GM21619 (cell line): ENCODE measurements at regions not wholly inside any gene's neighbourhood (a gene's known extent, or its start where the extent isn't known, plus 50 kb on each side); places are given as distances from the start of the nearest gene placed in this dataset.
"Not testable (repeated sequence)": the region's sequence is repeated elsewhere in the genome, so short reads cannot be mapped to it uniquely, and the experiment has no call there.

ENCODE experiments used
- ATAC-seq: cut with Tn5 transposase; IDR thresholded peaks from one replicate; pipeline ENCODE4 v1.9.1; 2021; ENCODE audit not compliant: unreplicated experiment

DNA sequence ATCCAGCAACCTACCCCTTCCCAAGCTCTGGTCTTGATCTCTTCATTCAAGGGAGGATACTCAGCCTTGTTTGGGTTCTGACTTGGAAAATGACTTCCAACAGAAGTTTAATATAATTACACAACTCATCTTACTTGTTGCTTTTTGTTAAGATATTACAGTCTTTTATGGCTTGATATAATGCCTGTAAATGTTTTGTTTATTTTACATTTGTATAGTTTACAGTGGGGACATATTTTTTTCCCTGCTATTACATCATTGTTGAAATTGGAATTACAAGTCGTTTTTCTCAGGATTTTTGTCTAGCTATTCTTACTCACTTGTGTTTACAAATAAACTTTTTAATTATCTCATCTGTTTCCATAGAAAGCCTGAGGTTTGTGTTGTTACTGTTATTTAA, 436.0 kb downstream of the CNTNAP4 start:
- no peak for ATAC-seq

- ATAC-seq, result not testable (repeated sequence)
Measured at GRCh38 chr16:76716251-76716650, 439.1 kb downstream of the CNTNAP4 start.

DNA sequence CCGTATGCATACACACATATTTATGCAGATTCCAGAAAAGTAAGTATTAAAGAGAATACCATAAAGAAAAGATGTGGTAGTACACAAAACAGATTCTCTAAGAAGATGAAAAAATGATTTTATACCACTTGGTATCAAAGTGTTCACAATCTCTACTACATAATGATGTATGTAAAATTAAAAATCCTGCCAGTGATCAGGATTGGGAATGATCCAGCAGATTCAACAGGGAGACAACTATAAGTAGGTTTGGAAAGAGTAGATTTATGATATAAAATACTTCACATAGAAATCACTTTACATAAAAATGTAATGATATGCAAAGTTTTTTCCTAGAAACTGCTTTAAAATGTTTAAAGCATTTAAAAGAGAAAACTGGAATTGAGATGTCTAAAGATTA, 447.0 kb downstream of the CNTNAP4 start:
- no peak for ATAC-seq

GRCh38 chr16:76729525-76729924, 452.3 kb downstream of the CNTNAP4 start:
- ATAC-seq, result no peak

- no peak for ATAC-seq
Measured at GRCh38 chr16:76732894-76733293, 455.7 kb downstream of the CNTNAP4 start.

- ATAC-seq, result no peak
Measured at GRCh38 chr16:76741623-76742022, 449.4 kb upstream of the MON1B start.

- ATAC-seq, result no peak
Measured at GRCh38 chr16:76748461-76749348, 442.3 kb upstream of the MON1B start.

GRCh38 chr16:76749780-76750375, 441.1 kb upstream of the MON1B start:
- ATAC-seq, result no peak

DNA sequence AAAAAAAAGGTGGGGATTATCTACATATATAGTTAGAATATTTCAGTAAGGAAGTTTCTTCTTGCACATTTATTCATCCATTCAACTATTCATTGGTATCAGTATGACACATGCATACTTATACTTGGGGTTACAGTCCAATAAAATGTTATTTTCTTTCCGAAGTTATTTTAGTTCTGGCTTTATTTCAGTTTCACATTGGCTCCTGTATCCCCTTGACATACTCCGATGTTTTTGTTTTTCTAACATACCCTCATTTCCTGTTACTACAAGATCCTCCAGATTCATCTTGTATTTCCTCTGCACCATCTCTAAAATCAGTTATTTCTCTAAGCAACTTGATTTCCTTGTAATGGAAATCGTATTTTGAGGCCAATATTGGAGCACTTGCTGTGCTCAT, 435.5 kb upstream of the MON1B start:
- no peak for ATAC-seq

- ATAC-seq, result no peak
Measured at GRCh38 chr16:76756423-76756822, 434.6 kb upstream of the MON1B start.

GRCh38 chr16:76756951-76757350, 434.0 kb upstream of the MON1B start:
- ATAC-seq, result no peak

DNA sequence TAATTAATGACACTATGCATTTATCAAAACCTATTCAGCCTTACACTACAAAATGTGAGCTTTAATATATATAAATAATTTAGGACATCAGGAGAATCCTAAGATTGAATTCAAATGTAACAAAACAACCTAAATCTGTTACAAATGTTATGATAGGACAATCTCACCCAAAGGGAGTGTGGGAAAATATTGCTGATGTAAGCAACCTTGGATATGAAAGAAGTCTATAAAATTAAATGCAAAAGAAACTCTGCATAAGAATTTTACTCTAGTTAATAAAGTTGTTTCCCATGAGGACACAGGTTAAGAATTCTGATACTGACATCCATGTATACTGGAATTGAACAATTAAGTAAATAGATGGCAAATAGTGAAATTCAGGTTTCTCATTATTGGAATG, 424.5 kb upstream of the MON1B start:
- ATAC-seq, result no peak

DNA sequence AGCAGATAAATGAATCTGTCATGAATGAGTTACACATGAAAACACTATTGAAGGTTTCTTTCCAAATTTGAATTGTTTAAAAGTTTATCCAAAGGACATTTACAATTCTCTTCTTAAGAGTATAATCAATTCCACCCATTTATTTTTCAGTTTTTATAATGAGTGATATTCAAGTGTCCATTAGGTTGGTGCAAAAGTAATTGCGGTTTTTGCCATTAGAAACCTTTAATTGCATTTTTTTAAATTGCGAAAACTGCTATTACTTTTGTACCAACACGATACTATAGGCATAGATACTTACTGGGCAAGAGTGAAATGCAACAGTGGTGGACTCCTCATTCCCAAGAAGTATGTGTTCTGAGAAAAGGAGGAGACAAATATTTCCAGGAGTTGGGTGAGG, 422.7 kb upstream of the MON1B start:
- no peak for ATAC-seq

DNA sequence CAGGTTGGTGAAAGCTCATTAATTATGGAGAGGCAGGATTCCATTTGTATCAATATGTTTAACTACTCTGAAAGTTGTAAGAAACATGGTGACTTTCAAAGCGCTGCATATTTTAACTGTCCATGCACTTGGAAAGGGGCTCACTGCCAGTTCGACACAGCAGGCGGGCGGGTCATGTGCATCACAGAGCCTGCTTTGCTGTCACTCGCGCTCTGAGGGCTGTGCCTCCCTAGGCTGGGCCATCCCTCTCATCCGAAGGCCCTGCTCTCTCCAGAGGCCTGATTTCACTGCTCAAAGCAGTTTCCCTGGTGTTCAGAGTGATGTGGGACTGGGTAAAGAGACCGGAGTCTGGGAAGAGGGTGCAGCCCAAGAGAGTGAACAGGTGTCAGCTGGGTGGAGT, 422.0 kb upstream of the MON1B start:
- no peak for ATAC-seq

GRCh38 chr16:76771216-76771615, 419.8 kb upstream of the MON1B start:
- ATAC-seq, result no peak

DNA sequence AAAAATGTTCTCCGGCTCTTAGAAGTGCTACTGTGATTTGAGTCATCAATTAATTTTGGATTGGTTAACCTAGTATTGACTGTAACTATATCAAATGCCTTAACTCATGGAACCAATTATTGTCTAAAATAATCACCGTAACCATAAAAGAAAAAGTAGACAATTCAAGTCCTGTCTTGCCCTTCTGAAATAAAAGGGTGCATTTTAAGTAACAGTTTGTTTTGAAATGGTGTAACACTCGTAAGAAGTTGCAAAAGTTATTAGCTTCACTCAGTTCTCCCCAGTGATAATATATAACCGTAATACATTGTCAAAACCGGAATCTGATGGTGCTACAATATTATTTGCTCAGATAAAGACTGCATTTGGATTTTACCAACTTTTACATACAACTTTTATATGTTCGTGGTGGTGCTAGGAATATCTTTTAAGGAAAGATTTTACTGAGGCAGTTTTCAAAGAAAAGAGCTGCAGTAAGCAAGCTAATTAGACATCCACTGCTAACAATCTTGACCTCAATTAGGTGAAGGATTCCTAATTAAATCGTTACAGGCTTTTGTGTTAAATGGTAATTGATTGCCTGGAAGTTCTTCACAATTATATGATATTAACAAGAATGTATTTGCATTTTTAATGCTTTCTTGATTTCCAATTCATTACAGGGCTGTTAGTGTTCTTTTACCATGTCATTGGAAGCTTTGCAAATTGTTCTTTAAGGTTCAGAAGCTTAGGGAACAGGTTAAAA, 413.1 kb upstream of the MON1B start:
- no peak for ATAC-seq

- ATAC-seq, result no peak
Measured at GRCh38 chr16:76780556-76780955, 410.4 kb upstream of the MON1B start.

- no peak for ATAC-seq
Measured at GRCh38 chr16:76784530-76784929, 406.5 kb upstream of the MON1B start.

GRCh38 chr16:76787394-76787793, 403.6 kb upstream of the MON1B start:
- no peak for ATAC-seq

- ATAC-seq, result no peak
Measured at GRCh38 chr16:76791151-76791550, 399.8 kb upstream of the MON1B start.

GRCh38 chr16:76796416-76796815, 394.6 kb upstream of the MON1B start:
- ATAC-seq, result no peak

GRCh38 chr16:76796978-76797377, 394.0 kb upstream of the MON1B start:
- ATAC-seq, result no peak
